ENCODE measurements at regions not wholly inside any gene's neighbourhood (a gene's known extent, or its start where the extent isn't known, plus 50 kb on each side); places are given as distances from the start of the nearest gene placed in this dataset.

DNA sequence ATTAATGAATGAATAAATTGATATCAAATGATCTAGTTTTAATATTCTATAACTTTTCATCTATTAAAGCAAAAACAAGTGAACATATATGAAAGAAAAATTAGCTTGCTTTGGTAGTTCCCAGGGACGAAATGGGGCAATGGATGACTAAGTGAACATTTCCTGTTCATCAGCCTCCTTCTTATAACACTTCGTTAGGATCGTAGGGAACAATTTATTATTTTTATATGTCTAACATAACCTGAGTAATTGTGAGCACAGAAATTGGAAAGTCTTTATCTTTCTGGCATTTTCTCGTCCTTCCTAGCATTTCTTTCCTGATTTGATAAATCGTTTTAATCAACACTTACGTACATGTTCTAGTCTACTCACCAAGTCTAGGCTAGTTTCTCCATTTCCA, 59.1 kb upstream of the PPP1R3C start:
- no peak for DNase-seq (ENCODE audit: low spot score)

GRCh38 chr10:91690996-91691676, 58.3 kb upstream of the PPP1R3C start:
- DNase-seq (ENCODE audit: low spot score), result no peak

GRCh38 chr10:91690412-91690811, 57.5 kb upstream of the PPP1R3C start:
- peak; percentile 53 for DNase-seq (ENCODE audit: low spot score)

GRCh38 chr10:91689731-91690168, 56.9 kb upstream of the PPP1R3C start:
- DNase-seq (ENCODE audit: low spot score), result no peak

GRCh38 chr10:91684841-91685240, 52.0 kb upstream of the PPP1R3C start:
- DNase-seq (ENCODE audit: low spot score), result no peak

GRCh38 chr10:91683975-91684374, 51.1 kb upstream of the PPP1R3C start:
- no peak for DNase-seq (ENCODE audit: low spot score)

GRCh38 chr10:91682912-91683311, 50.0 kb upstream of the PPP1R3C start:
- no peak for DNase-seq (ENCODE audit: low spot score)
